GM20431 (cell line): ENCODE measurements at regions not wholly inside any gene's neighbourhood (a gene's known extent, or its start where the extent isn't known, plus 50 kb on each side); places are given as distances from the start of the nearest gene placed in this dataset.

Experiments
- in situ Hi-C: fragments of 300-500 bp; cut with MseI, MboI; formaldehyde crosslinking; loops from one replicate; pipeline ENCODE4 v1.15.0; 2020; ENCODE audit warnings: low sequenced_read_pairs; ENCODE audit not compliant: unreplicated experiment

- in situ Hi-C loops: no loop called here
These were observed 653.7 kb upstream of the ZWINT start for GRCh38 chr10:57014758-57015157.

- in situ Hi-C loops: no loop called here
These were observed 647.1 kb upstream of the ZWINT start for GRCh38 chr10:57008189-57008588.

GRCh38 chr10:56991591-56992069 is 630.6 kb upstream of the ZWINT start:
- in situ Hi-C loops: no loop called here

GRCh38 chr10:56975513-56975912 is 614.5 kb upstream of the ZWINT start:
- in situ Hi-C loops: no loop called here

- in situ Hi-C loops: no loop called here
These were observed 612.7 kb upstream of the ZWINT start for GRCh38 chr10:56973766-56974165.

GRCh38 chr10:56943221-56943755 is 582.2 kb upstream of the ZWINT start:
- in situ Hi-C loops: no loop called here

DNA sequence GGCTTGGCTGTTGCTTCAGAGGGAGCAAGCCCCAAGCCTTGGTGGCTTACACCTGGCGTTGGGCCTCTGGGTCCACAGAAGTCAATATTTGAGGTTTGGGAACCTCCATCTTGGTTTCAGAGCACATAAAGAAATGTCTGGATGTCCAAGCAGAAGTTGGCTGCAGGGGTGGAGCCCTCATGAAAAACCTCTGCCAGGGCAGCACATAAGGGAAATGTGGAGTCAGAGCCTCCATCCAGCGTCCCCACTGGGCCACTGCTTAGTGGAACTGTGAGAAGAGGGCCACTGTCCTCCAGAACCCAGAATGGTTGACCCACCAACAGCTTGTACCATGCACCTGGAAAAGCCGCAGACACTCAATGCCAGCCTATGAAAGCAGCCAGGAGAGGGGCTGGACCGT is 573.5 kb upstream of the ZWINT start:
- in situ Hi-C loops: no loop called here

- in situ Hi-C loops: no loop called here
These were observed 567.7 kb upstream of the ZWINT start for GRCh38 chr10:56928714-56929113.

DNA sequence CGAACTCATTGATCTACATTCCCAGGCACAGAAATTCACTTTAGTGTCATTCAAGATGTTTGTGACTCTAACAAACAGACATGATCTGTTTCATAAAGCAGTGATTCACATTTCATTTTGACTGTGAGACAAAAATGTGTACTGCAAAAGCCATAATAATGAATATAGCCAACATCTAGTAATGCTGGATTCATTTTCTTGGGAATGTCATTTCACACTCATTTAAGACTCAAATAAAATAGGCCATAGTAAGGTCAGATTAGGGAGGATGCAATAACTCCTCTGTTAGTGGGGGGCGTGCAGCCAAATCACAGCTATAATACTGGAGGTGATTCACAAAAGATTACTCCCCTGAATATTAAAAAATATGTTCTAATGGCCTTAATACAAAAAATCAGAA is 566.6 kb upstream of the ZWINT start:
- in situ Hi-C loops: no loop called here

DNA sequence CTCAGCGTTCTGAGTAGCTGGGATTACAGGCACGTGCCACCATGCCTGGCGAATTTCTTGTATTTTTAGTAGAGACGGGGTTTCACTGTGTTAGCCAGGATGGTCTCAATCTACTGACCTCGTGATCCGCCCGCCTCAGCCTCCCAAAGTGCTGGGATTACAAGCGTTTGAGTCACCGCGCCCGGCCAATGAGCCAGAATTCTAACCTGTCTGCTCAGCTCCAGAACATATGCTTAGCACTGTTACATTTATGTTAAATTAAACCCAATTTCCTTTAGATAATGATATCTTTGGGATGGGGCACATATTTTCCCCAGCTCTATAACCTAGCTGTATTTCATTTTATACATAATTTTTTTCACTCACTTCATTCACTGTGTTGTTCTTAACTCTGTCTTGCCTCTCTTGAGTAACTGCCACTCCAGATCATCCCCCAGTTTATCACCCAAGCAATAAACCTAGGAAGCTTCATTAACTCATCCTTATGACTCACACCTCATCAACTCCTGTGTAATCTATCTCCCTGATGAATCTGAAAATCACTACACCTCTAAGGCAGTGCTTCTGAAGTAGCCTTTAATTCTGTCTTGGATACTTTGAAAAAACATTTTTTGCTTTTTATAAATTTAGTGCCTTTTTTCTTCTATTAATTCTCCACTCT is 559.7 kb upstream of the ZWINT start:
- in situ Hi-C loops: no loop called here

GRCh38 chr10:56912043-56912442 is 551.0 kb upstream of the ZWINT start:
- in situ Hi-C loops: no loop called here

- in situ Hi-C loops: no loop called here
These were observed 544.0 kb upstream of the ZWINT start for GRCh38 chr10:56905051-56905450.

GRCh38 chr10:56902554-56902953 is 541.5 kb upstream of the ZWINT start:
- in situ Hi-C loops: no loop called here

GRCh38 chr10:56895306-56895705 is 534.2 kb upstream of the ZWINT start:
- in situ Hi-C loops: no loop called here

DNA sequence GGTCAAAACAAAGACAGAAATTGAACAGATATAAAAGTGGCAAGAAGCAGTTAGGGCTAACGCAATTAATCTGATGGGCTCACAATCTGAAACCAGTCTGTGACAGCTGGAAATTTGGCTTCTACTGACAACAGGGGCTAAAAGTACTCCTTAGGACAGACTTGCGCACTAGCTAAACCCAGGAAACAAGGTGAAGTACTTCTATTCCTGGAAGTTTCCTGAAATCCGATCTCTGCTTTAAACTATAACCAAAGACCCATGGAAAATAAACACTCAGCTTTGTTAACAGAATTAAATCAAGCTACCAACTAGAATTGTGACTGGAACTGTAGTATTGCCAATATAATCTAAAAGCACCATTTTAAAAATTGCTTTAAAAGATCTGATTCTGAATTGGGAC is 520.2 kb upstream of the ZWINT start:
- in situ Hi-C loops: no loop called here

DNA sequence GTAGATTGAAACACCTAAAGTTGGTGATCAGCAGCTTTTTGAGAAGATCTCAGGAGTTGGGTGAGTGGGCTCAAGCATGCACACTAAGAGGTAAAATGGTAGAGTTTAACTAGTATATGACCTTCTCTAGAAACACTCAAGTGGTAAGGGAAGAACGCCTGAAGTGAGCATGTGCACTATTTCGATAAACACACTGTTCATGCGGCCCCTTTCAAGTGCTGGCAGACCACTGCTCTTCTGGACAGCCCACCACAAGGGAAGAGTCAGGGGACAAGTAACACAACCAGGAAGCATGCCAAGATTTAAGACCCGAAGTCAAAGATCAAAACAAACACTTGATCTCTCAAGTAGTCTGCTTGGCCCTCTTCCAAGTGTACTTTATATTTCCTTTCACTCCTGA is 519.5 kb upstream of the ZWINT start:
- in situ Hi-C loops: no loop called here

DNA sequence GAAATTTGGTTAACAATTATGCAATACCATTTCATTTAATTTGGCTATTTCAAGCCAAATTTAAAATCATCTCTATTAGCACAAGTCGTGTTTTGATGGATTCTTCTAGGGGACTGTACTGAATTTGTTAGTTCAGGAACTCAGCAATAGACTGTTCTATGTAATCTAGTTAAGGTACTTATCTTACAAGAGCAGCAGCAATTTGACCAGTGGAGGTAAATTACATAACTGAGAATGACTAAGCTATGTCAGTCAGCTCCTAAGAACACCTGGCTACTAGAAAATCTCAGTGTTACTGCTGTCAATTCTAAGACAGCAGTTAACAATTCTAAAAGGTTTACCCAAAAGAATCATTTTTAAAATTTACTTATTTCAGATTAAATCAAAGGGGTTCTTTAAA is 513.9 kb upstream of the ZWINT start:
- in situ Hi-C loops: no loop called here

- in situ Hi-C loops: no loop called here
These were observed 510.2 kb upstream of the ZWINT start for GRCh38 chr10:56871160-56871668.

GRCh38 chr10:56867236-56867635 is 506.2 kb upstream of the ZWINT start:
- in situ Hi-C loops: no loop called here

DNA sequence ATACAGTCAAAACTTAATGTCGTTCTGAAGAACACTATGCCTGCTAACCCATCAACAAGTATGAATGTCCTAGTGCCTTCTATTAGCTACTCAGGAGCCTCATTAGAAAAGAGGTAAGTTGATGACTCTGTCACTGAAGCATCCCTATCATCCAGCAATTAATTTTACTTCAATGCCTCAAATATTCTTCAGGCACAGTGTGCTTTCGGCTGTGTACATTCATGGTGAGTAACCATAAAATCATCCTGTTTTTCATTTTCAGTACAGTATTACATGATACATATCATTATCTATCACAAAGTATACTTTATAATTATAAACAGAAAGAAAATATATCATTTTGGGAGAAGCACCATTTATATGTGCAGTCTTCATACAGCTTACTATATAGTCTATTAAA is 495.5 kb upstream of the ZWINT start:
- in situ Hi-C loops: no loop called here

GRCh38 chr10:56844978-56845529 is 484.0 kb upstream of the ZWINT start:
- in situ Hi-C loops: no loop called here

DNA sequence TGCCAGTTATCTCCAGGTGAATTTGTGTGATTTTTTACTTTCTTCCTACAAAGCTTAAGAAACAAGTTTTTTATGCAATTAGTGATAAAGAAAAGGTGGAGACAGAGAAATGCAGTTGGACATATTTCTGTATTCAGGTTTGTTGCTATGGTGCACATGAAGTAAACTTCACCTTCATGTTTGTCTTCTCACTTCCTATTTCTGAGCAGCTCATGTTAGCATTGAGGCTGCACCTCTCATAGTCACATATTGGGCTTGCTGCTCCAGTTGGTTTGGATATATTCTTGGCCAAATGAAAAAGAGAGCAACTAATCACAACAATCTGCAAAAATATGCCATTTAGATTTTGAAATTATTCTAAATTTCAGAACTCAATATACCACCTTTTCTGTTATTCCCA is 475.6 kb upstream of the ZWINT start:
- in situ Hi-C loops: no loop called here
